Activated CD8-positive, alpha-beta memory T cell treated with anti-CD3 and anti-CD28 coated beads, Interleukin-2, amount 50 U/mL, for 24 hours (primary cell): ENCODE measurements at regions not wholly inside any gene's neighbourhood (a gene's known extent, or its start where the extent isn't known, plus 50 kb on each side); places are given as distances from the start of the nearest gene placed in this dataset.

Experiments used
- DNase-seq: peaks from one replicate; pipeline ENCODE4 v3.0.0-alpha.2; 2020; ENCODE audit errors: extremely low read depth

- DNase-seq, result no peak
Observed at GRCh38 chr5:158302029-158302428, 443.1 kb upstream of the CLINT1 start.

- DNase-seq, result no peak
Observed at GRCh38 chr5:158301186-158301585, 442.2 kb upstream of the CLINT1 start.

GRCh38 chr5:158300256-158300655, 441.3 kb upstream of the CLINT1 start:
- DNase-seq, result no peak

- no peak for DNase-seq
Observed at GRCh38 chr5:158297002-158297527, 438.1 kb upstream of the CLINT1 start.

- DNase-seq, result no peak
Observed at GRCh38 chr5:158294701-158295100, 435.8 kb upstream of the CLINT1 start.

- no peak for DNase-seq
Observed at GRCh38 chr5:158292981-158293380, 434.0 kb upstream of the CLINT1 start.

GRCh38 chr5:158289967-158290366, 431.0 kb upstream of the CLINT1 start:
- DNase-seq, result no peak

- no peak for DNase-seq
Observed at GRCh38 chr5:158288272-158288657, 429.3 kb upstream of the CLINT1 start.

- DNase-seq, result no peak
Observed at GRCh38 chr5:158287643-158288271, 428.8 kb upstream of the CLINT1 start.

GRCh38 chr5:158286827-158287226, 427.9 kb upstream of the CLINT1 start:
- DNase-seq, result no peak

GRCh38 chr5:158285698-158286097, 426.8 kb upstream of the CLINT1 start:
- DNase-seq, result no peak

- DNase-seq, result no peak
Observed at GRCh38 chr5:158284242-158284641, 425.3 kb upstream of the CLINT1 start.

GRCh38 chr5:158283397-158283796, 424.5 kb upstream of the CLINT1 start:
- DNase-seq, result no peak

- no peak for DNase-seq
Observed at GRCh38 chr5:158278216-158278925, 419.4 kb upstream of the CLINT1 start.

GRCh38 chr5:158277276-158277675, 418.3 kb upstream of the CLINT1 start:
- DNase-seq, result no peak

GRCh38 chr5:158276692-158277091, 417.7 kb upstream of the CLINT1 start:
- DNase-seq, result no peak

- no peak for DNase-seq
Observed at GRCh38 chr5:158275511-158275910, 416.6 kb upstream of the CLINT1 start.

- no peak for DNase-seq
Observed at GRCh38 chr5:158273035-158273434, 414.1 kb upstream of the CLINT1 start.

GRCh38 chr5:158272409-158272808, 413.5 kb upstream of the CLINT1 start:
- DNase-seq, result no peak

- no peak for DNase-seq
Observed at GRCh38 chr5:158270996-158271554, 412.1 kb upstream of the CLINT1 start.

- no peak for DNase-seq
Observed at GRCh38 chr5:158268286-158268685, 409.3 kb upstream of the CLINT1 start.

GRCh38 chr5:158267228-158267627, 408.3 kb upstream of the CLINT1 start:
- DNase-seq, result no peak
